Lung (tissue), 11 donors: ENCODE measurements at regions not wholly inside any gene's neighbourhood (a gene's known extent, or its start where the extent isn't known, plus 50 kb on each side); places are given as distances from the start of the nearest gene placed in this dataset.
"Not testable (repeated sequence)": the region's sequence is repeated elsewhere in the genome, so short reads cannot be mapped to it uniquely, and the experiment has no call there.

Experiments used
- ATAC-seq: fragments of 200-7000 bp; cut with Tn5 transposase; one replicate; pipeline ENCODE4 v1.9.1; 2020; ENCODE audit warnings: moderate number of reproducible peaks; ENCODE audit not compliant: insufficient read depth, low FRiP score
- DNase-seq, 3 donors: peaks; one replicate each; pipeline ENCODE4 v3.0.0-alpha.2; 2013 to 2017
- H3K27ac ChIP-seq, 2 donors: one replicate each; pipeline ENCODE4 v1.5.1; 2013; ENCODE audit warnings: mild to moderate bottlenecking in 2 of 2, moderate library complexity in 2 of 2, control low read depth in 1 of 2, inconsistent platforms in 1 of 2, low read depth in 1 of 2, low read length in 1 of 2
- H3K27me3 ChIP-seq, 3 donors: one replicate each; pipeline ENCODE4 v1.5.1; 2013; ENCODE audit warnings: low read length in 2 of 3; ENCODE audit not compliant: control insufficient read depth in 3 of 3, insufficient read depth in 3 of 3
- H3K36me3 ChIP-seq, 4 donors: one replicate each; pipeline ENCODE4 v1.5.1; 2013; ENCODE audit warnings: low read length in 4 of 4, mild to moderate bottlenecking in 1 of 4, moderate library complexity in 1 of 4; ENCODE audit not compliant: control insufficient read depth in 4 of 4, insufficient read depth in 4 of 4
- H3K4me1 ChIP-seq, 5 donors: one replicate each; pipeline ENCODE4 v1.5.1; 2013; ENCODE audit warnings: low read length in 5 of 5, mild to moderate bottlenecking in 2 of 5, moderate library complexity in 1 of 5; ENCODE audit not compliant: control insufficient read depth in 5 of 5, insufficient read depth in 5 of 5
- H3K4me3 ChIP-seq: one replicate; pipeline ENCODE4 v1.5.1; 2013; ENCODE audit warnings: mild to moderate bottlenecking, control low read depth, moderate library complexity
- H3K9ac ChIP-seq, 2 donors: one replicate each; pipeline ENCODE4 v1.5.1; 2013; ENCODE audit warnings: low read length in 2 of 2, control low read depth in 1 of 2; ENCODE audit not compliant: insufficient read depth in 1 of 2
- H3K9me3 ChIP-seq, 4 donors: one replicate each; pipeline ENCODE4 v1.5.1; 2013; ENCODE audit warnings: low read length in 3 of 4, mild to moderate bottlenecking in 1 of 4, moderate library complexity in 1 of 4; ENCODE audit not compliant: control insufficient read depth in 4 of 4, insufficient read depth in 3 of 4
- WGBS, 2 donors: extraction: QIAGEN DNeasy Blood & Tissue Kit; methylation state at CpG; one replicate each; pipeline ENCODE4 v1.1.7; 2013; 5-methylcytosine and 5-hydroxymethylcytosine counted together
- TF ChIP-seq, protein P1 (sequence below): IDR thresholded peaks from 2 replicates; pipeline ENCODE4 v1.5.1; 2012; ENCODE audit warnings: mild to moderate bottlenecking; ENCODE audit errors: control extremely low read depth, extremely low read depth
- donor health status: control.
- donor health status: control.
- donor health status: Bipolar disorder and iron deficiency.
- donor health status: healthy.
- donor health status: DM: yes; HTN: yes; CAD: no.

DNA sequence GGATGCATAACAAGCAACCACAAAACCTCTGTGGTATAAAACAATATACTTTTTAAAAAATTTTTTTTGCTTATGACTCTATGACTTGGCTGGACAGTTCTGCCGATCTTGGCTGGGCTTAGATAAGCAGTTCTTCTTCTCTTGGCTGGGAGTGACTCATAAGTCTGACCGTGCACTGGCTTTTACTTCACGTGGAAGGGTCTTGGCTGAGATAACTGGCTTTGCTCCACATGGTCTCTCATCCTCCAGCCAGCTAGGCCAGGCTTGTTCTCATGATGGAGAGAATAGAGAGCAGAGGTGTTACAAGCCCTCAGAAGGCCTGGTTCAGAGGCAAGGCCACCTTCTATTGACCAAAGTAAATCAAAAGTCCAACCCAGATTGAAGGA is 178.9 kb upstream of the SERPINE2 start:
- Histone ChIP-seq H3K4me1 (peaks cover 0 to 23% (median 0%) of the 10 kb centered on the region in 5 donors), H3K27me3 (no peaks in the 10 kb centered on the region), H3K4me3 (no peak overlapping the region), H3K36me3 (no peaks in the 10 kb centered on the region), H3K9ac (no peak overlapping the region), H3K27ac (no peak overlapping the region), H3K9me3 (peaks cover 0 to 2% (median 0%) of the 10 kb centered on the region in 4 donors)
- TF ChIP-seq, protein P1, sequence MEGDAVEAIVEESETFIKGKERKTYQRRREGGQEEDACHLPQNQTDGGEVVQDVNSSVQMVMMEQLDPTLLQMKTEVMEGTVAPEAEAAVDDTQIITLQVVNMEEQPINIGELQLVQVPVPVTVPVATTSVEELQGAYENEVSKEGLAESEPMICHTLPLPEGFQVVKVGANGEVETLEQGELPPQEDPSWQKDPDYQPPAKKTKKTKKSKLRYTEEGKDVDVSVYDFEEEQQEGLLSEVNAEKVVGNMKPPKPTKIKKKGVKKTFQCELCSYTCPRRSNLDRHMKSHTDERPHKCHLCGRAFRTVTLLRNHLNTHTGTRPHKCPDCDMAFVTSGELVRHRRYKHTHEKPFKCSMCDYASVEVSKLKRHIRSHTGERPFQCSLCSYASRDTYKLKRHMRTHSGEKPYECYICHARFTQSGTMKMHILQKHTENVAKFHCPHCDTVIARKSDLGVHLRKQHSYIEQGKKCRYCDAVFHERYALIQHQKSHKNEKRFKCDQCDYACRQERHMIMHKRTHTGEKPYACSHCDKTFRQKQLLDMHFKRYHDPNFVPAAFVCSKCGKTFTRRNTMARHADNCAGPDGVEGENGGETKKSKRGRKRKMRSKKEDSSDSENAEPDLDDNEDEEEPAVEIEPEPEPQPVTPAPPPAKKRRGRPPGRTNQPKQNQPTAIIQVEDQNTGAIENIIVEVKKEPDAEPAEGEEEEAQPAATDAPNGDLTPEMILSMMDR, result no peak
- ATAC-seq (no peak), DNase-seq (no peak)
- WGBS, 2 donors, result 51 to 60% methylated on average over 3 of the region's 3 CpGs

DNA sequence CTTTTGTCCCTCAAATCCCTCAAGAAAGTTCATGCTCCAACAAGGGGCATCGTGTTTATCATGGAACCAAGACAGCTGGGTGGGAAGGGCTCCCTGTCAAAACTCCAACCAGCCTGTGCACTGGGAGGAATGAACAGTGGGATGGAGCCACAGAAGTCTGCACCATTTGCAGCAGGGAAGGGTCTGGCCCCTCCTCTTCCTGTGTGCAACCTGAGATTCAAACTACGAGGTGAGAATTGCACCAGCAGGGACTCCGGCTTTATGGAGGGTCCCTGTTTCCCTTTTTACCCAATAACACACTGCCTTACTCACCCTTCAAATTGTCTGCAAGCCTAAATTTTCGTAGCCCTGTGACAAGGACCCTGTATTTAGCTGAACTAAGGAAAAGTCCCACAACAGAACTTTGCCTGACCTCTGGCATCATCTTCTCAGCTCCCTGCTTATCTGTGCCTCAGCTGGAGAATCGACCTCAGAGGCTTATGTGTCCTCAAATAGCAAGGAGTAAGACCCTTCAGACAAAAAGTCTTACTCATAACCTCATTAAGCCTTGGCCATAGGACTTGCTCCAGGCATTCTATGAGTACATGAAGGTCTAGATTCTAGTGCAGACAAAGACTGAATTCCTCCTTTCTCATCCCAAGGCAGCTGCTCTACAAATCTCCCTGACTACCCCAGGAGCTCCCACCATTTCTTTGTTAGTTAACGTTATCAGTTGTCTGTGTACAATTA is 178.3 kb upstream of the SERPINE2 start:
- TF ChIP-seq, protein P1, result no peak
- DNase-seq (no peak), ATAC-seq (no peak)
- Histone ChIP-seq H3K4me1 (peaks cover 0 to 18% (median 0%) of the 10 kb centered on the region in 5 donors), H3K9me3 (peaks cover 0 to 2% (median 0%) of the 10 kb centered on the region in 4 donors), H3K4me3 (no peak overlapping the region), H3K27ac (no peak overlapping the region), H3K36me3 (no peaks in the 10 kb centered on the region), H3K9ac (no peak overlapping the region), H3K27me3 (no peaks in the 10 kb centered on the region)
- WGBS, 2 donors, result 72 to 74% methylated on average over 6 of the region's 6 CpGs

DNA sequence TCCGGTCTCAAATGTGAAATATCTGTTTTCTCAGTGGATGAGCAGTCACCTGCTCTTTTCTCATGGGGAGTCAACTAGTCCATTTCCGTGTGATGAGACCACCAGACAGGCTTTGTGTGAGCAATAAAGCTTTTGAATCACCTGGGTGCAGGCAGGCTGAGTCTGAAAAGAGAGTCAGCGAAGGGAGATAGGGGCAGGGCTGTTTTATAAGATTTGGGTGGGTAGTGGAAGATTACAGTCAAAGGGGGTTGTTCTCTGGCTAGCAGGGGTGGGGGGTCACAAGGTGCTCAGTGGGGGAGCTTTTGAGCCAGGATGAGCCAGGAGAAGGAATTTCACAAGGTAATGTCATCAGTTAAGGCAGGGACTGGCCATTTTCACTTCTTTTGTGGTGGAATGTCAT is 176.5 kb upstream of the SERPINE2 start:
- not testable (repeated sequence) for H3K27ac ChIP-seq, H3K4me3 ChIP-seq, H3K36me3 ChIP-seq, H3K9ac ChIP-seq, H3K4me1 ChIP-seq, ATAC-seq, H3K9me3 ChIP-seq, DNase-seq, H3K27me3 ChIP-seq
- 86 to 89% methylated on average over 3 of the region's 3 CpGs for WGBS, 2 donors

DNA sequence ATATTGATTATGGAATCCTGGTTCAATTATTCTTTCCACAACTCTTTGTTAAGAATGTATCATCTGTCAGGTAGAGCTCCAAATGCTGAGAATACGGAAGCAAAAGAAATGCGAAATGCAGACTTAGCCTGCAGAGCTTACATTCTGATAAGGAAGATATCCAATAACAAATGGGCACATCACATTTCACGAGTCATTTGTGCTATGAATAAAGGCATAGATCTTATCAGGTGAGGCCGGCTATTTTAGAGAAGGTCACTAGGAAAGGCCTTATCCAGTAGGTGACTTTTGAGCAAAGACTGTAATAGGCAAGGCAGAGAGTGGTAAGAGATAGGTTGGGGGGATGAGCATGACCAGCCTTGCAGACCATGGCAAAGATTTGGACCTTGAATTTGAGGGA is 174.3 kb upstream of the SERPINE2 start:
- DNase-seq (no peak), ATAC-seq (no peak)
- Histone ChIP-seq H3K9ac (no peak overlapping the region), H3K9me3 (peaks cover 0 to 2% (median 0%) of the 10 kb centered on the region in 4 donors), H3K4me1 (peaks cover 0 to 8% (median 0%) of the 10 kb centered on the region in 5 donors), H3K4me3 (no peak overlapping the region), H3K36me3 (no peaks in the 10 kb centered on the region), H3K27ac (no peak overlapping the region), H3K27me3 (no peaks in the 10 kb centered on the region)
- WGBS, 2 donors, result 71 to 74% methylated on average over 4 of the region's 4 CpGs
- TF ChIP-seq, protein P1, result no peak
